Liver (tissue), 7 donors: ENCODE measurements at regions not wholly inside any gene's neighbourhood (a gene's known extent, or its start where the extent isn't known, plus 50 kb on each side); places are given as distances from the start of the nearest gene placed in this dataset.

ENCODE experiments used
- DNase-seq: peaks from one replicate; pipeline ENCODE4 v3.0.0-alpha.2; 2017; ENCODE audit warnings: low spot score
- H3K27ac ChIP-seq, 2 donors: one replicate each; pipeline ENCODE4 v1.7.0; 2013; ENCODE audit warnings: inconsistent platforms in 2 of 2, low read length in 2 of 2, control low read depth in 1 of 2, low read depth in 1 of 2, mild to moderate bottlenecking in 1 of 2
- H3K27me3 ChIP-seq, 4 donors: one replicate each; pipeline versions ENCODE4 v1.6.1 to v1.7.0; 2013; ENCODE audit warnings: low read length in 3 of 4, inconsistent platforms in 1 of 4, mild to moderate bottlenecking in 1 of 4, moderate library complexity in 1 of 4; ENCODE audit not compliant: control insufficient read depth in 4 of 4, insufficient read depth in 4 of 4
- H3K36me3 ChIP-seq, 4 donors: one replicate each; pipeline versions ENCODE4 v1.6.1 to v1.7.0; 2013; ENCODE audit warnings: low read length in 3 of 4, mild to moderate bottlenecking in 3 of 4, low read depth in 1 of 4, moderate library complexity in 1 of 4; ENCODE audit not compliant: control insufficient read depth in 4 of 4, insufficient read depth in 3 of 4
- H3K4me1 ChIP-seq, 4 donors: one replicate each; pipeline versions ENCODE4 v1.6.1 to v1.7.0; 2013; ENCODE audit warnings: low read length in 3 of 4, mild to moderate bottlenecking in 3 of 4, moderate library complexity in 1 of 4; ENCODE audit not compliant: control insufficient read depth in 4 of 4, insufficient read depth in 4 of 4
- H3K4me3 ChIP-seq, 3 donors: one replicate each; pipeline versions ENCODE4 v1.6.1 to v1.7.0; 2013; ENCODE audit warnings: low read length in 3 of 3, control low read depth in 1 of 3, low read depth in 1 of 3, mild to moderate bottlenecking in 1 of 3
- H3K9ac ChIP-seq, 2 donors: one replicate each; pipeline ENCODE4 v1.7.0; 2013; ENCODE audit warnings: low read length in 2 of 2, mild to moderate bottlenecking in 2 of 2, moderate library complexity in 2 of 2, control low read depth in 1 of 2, low read depth in 1 of 2
- H3K9me3 ChIP-seq, 4 donors: one replicate each; pipeline versions ENCODE4 v1.6.1 to v1.7.0; 2013; ENCODE audit warnings: low read length in 3 of 4; ENCODE audit not compliant: control insufficient read depth in 4 of 4
- ATF3 ChIP-seq: IDR thresholded peaks from 2 replicates; pipeline ENCODE4 v1.6.1; 2016; ENCODE audit warnings: antibody characterized with exemption
- FOXA1 ChIP-seq: IDR thresholded peaks from 2 replicates; pipeline ENCODE4 v1.6.1; 2016; ENCODE audit warnings: antibody characterized with exemption
- GABPA ChIP-seq, 2 donors: IDR thresholded peaks in 1 of 2; conservative IDR thresholded peaks in 1 of 2; 2 replicates each; pipeline ENCODE4 v1.6.1; 2016; ENCODE audit warnings: antibody characterized with exemption in 2 of 2, mild to moderate bottlenecking in 1 of 2, moderate library complexity in 1 of 2
- HNF4A ChIP-seq, 2 donors: conservative IDR thresholded peaks; 2 replicates each; pipeline ENCODE4 v1.6.1; 2016; ENCODE audit warnings: antibody characterized with exemption in 2 of 2, mild to moderate bottlenecking in 2 of 2
- JUND ChIP-seq, 2 donors: IDR thresholded peaks; 2 replicates each; pipeline ENCODE4 v1.6.1; 2016; ENCODE audit warnings: antibody characterized with exemption in 2 of 2
- MAX ChIP-seq: IDR thresholded peaks from 2 replicates; pipeline ENCODE4 v1.6.1; 2016; ENCODE audit warnings: antibody characterized with exemption
- RAD21 ChIP-seq, 2 donors: IDR thresholded peaks; 2 replicates each; pipeline ENCODE4 v1.6.1; 2016; ENCODE audit warnings: antibody characterized with exemption in 2 of 2, mild to moderate bottlenecking in 2 of 2
- REST ChIP-seq: IDR thresholded peaks from 2 replicates; pipeline ENCODE4 v1.6.1; 2016; ENCODE audit warnings: antibody characterized with exemption, mild to moderate bottlenecking
- ZBTB33 ChIP-seq: IDR thresholded peaks from 2 replicates; pipeline ENCODE4 v1.6.1; 2016; ENCODE audit warnings: antibody characterized with exemption
- WGBS: extraction: QIAGEN DNeasy Blood & Tissue Kit; methylation state at CpG from one replicate; pipeline ENCODE4 v1.1.7; 2013; 5-methylcytosine and 5-hydroxymethylcytosine counted together
- donor health status: healthy.
- donor health status: healthy.
- donor health status: healthy.
- donor health status: healthy.

- TF ChIP-seq ZBTB33, result no peak
These were observed 168.6 kb upstream of the HS3ST4 start (continued) for GRCh38 chr16:25523183-25523582.

GRCh38 chr16:25512041-25512440, 179.7 kb upstream of the HS3ST4 start:
- no peak overlapping the region for H3K27ac ChIP-seq
- H3K9me3 ChIP-seq, result no peaks in the 10 kb centered on the region
- DNase-seq, result no peak
- no peak overlapping the region for H3K4me3 ChIP-seq
- no peaks in the 10 kb centered on the region for H3K27me3 ChIP-seq
- no peaks in the 10 kb centered on the region for H3K4me1 ChIP-seq
- no peak overlapping the region for H3K9ac ChIP-seq
- no peaks in the 10 kb centered on the region for H3K36me3 ChIP-seq
- TF ChIP-seq REST (no peak), HNF4A (conservative IDR thresholded peaks at IDR 0.05) (no peak), FOXA1 (no peak), ATF3 (no peak), JUND (IDR thresholded peaks at IDR 0.05) (no peak)

- no peaks in the 10 kb centered on the region for H3K4me1 ChIP-seq
- no peak overlapping the region for H3K9ac ChIP-seq
- H3K27me3 ChIP-seq, result peaks cover 0 to 2% (median 0%) of the 10 kb centered on the region in 4 donors
- H3K27ac ChIP-seq, result no peak overlapping the region
- no peak for TF ChIP-seq MAX
- TF ChIP-seq GABPA (IDR thresholded peaks at IDR 0.05 in 1 of 2, conservative IDR thresholded peaks at IDR 0.05 in 1 of 2), result no peak
- no peak for TF ChIP-seq FOXA1
- TF ChIP-seq RAD21 (IDR thresholded peaks at IDR 0.05), result no peak
- no peak for TF ChIP-seq HNF4A (conservative IDR thresholded peaks at IDR 0.05)
- H3K36me3 ChIP-seq, result no peaks in the 10 kb centered on the region
- no peaks in the 10 kb centered on the region for H3K9me3 ChIP-seq
- WGBS, result 34% methylated on average over 1 of the region's 1 CpG
- H3K4me3 ChIP-seq, result no peak overlapping the region
- no peak for DNase-seq
These were observed 182.3 kb upstream of the HS3ST4 start for GRCh38 chr16:25509456-25509855.
